Neural progenitor cell (in vitro differentiated cells): ENCODE measurements at regions not wholly inside any gene's neighbourhood (a gene's known extent, or its start where the extent isn't known, plus 50 kb on each side); places are given as distances from the start of the nearest gene placed in this dataset.

Experiments used
- DNase-seq: peaks from one replicate; pipeline ENCODE4 v3.0.0-alpha.2; 2016; ENCODE audit warnings: low spot score
- H2AFZ ChIP-seq: fragments of 200-600 bp; sonication (generic); replicated peaks from 2 replicates; pipeline ENCODE4 v1.6.1; 2016; ENCODE audit warnings: antibody characterized with exemption
- H3F3A ChIP-seq: fragments of 200-600 bp; sonication (generic); 2 replicates; pipeline ENCODE4 v1.6.1; 2016; ENCODE audit warnings: antibody characterized with exemption, low read depth
- H3K27ac ChIP-seq: fragments of 200-600 bp; sonication (generic); 2 replicates; pipeline ENCODE4 v1.5.1; 2016; ENCODE audit warnings: mild to moderate bottlenecking
- H3K27me3 ChIP-seq: fragments of 200-600 bp; sonication (generic); 2 replicates; pipeline ENCODE4 v1.6.1; 2016; ENCODE audit warnings: mild to moderate bottlenecking, moderate library complexity
- H3K36me3 ChIP-seq: fragments of 200-600 bp; sonication (generic); 2 replicates; pipeline ENCODE4 v1.5.1; 2016
- H3K4me1 ChIP-seq: fragments of 200-600 bp; sonication (generic); 2 replicates; pipeline ENCODE4 v1.6.1; 2016; ENCODE audit warnings: mixed run types
- H3K4me2 ChIP-seq: fragments of 200-600 bp; sonication (generic); 2 replicates; pipeline ENCODE4 v1.6.1; 2016
- H3K4me3 ChIP-seq: fragments of 200-600 bp; sonication (generic); 2 replicates; pipeline ENCODE4 v1.5.1; 2016
- H3K79me2 ChIP-seq: fragments of 200-600 bp; sonication (generic); 2 replicates; pipeline ENCODE4 v1.6.1; 2016; ENCODE audit warnings: low read depth
- H3K9ac ChIP-seq: fragments of 200-600 bp; sonication (generic); 2 replicates; pipeline ENCODE4 v1.6.1; 2016
- H3K9me3 ChIP-seq: fragments of 200-600 bp; sonication (generic); 2 replicates; pipeline ENCODE4 v1.5.1; 2016; ENCODE audit warnings: low read depth
- H4K20me1 ChIP-seq: fragments of 200-600 bp; sonication (generic); 2 replicates; pipeline ENCODE4 v1.6.1; 2016; ENCODE audit warnings: low read depth
- H3K27ac Mint-ChIP-seq: 3 replicates; pipeline ENCODE4 v1.8.0; 2021; ENCODE audit warnings: mixed read lengths
- H3K27me3 Mint-ChIP-seq: 2 replicates; pipeline ENCODE4 v1.8.0; 2022; ENCODE audit warnings: low read depth, mild to moderate bottlenecking, inconsistent platforms, moderate library complexity, mixed read lengths; ENCODE audit not compliant: insufficient read depth
- H3K36me3 Mint-ChIP-seq: 3 replicates; pipeline ENCODE4 v1.8.0; 2021; ENCODE audit warnings: mixed read lengths
- H3K4me1 Mint-ChIP-seq: 3 replicates; pipeline ENCODE4 v1.8.0; 2021; ENCODE audit warnings: mixed read lengths
- H3K4me3 Mint-ChIP-seq: 3 replicates; pipeline ENCODE4 v1.8.0; 2021; ENCODE audit warnings: mild to moderate bottlenecking, moderate library complexity, mixed read lengths
- H3K9me3 Mint-ChIP-seq: 3 replicates; pipeline ENCODE4 v1.8.0; 2020; ENCODE audit warnings: mixed read lengths
- EZH2 ChIP-seq: fragments of 200-600 bp; sonication (generic); IDR thresholded peaks from 2 replicates; pipeline ENCODE4 v1.6.1; 2017; ENCODE audit warnings: antibody characterized with exemption, mild to moderate bottlenecking, moderate library complexity
- EZH2phosphoT487 ChIP-seq: fragments of 200-600 bp; sonication (generic); IDR thresholded peaks from 2 replicates; pipeline ENCODE4 v1.6.1; 2017; ENCODE audit warnings: antibody characterized with exemption
- TF ChIP-seq, protein P1 (sequence below): fragments of 200-600 bp; sonication (generic); IDR thresholded peaks from 2 replicates; pipeline ENCODE4 v1.5.1; 2017; ENCODE audit warnings: antibody characterized with exemption, mild to moderate bottlenecking

DNA sequence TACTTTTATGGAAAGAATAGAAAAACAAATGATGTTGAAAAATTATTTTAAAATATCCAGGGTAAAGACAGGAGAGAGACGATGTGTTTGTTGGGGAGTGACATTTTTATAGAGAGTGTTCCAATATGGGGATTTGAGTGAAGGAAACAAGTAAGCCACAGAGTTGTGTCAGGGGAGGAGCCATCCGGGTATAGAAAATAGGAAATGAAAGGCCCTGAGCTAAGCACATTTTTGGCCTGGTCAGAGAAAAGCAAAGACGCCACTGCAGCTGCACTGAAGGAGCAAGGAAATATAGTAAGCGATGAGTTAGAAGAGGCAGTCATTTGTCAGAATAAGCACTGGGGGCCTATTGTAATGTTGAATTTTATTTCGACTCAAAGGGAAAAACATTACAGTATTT is 107.3 kb upstream of the ADGRL4 start:
- DNase-seq: no peak
- no peaks in the 10 kb centered on the region for H3K4me1 Mint-ChIP-seq
- no peak overlapping the region for H3K4me3 Mint-ChIP-seq
- H3K9me3 ChIP-seq: no peaks in the 10 kb centered on the region
- no peaks in the 10 kb centered on the region for H3K36me3 Mint-ChIP-seq
- no peaks in the 10 kb centered on the region for H3K79me2 ChIP-seq
- no peaks in the 10 kb centered on the region for H3F3A ChIP-seq
- no peak overlapping the region for H2AFZ ChIP-seq
- H3K4me3 ChIP-seq: no peak overlapping the region
- no peak overlapping the region for H3K27ac Mint-ChIP-seq
- H3K27ac ChIP-seq: no peak overlapping the region
- no peaks in the 10 kb centered on the region for H3K9me3 Mint-ChIP-seq
- no peaks in the 10 kb centered on the region for H3K4me1 ChIP-seq
- H3K36me3 ChIP-seq: no peaks in the 10 kb centered on the region
- H3K27me3 Mint-ChIP-seq: no peaks in the 10 kb centered on the region
- H3K9ac ChIP-seq: no peak overlapping the region
- H3K27me3 ChIP-seq: no peaks in the 10 kb centered on the region
- no peak overlapping the region for H3K4me2 ChIP-seq
- H4K20me1 ChIP-seq: no peaks in the 10 kb centered on the region
- TF ChIP-seq, protein P1, sequence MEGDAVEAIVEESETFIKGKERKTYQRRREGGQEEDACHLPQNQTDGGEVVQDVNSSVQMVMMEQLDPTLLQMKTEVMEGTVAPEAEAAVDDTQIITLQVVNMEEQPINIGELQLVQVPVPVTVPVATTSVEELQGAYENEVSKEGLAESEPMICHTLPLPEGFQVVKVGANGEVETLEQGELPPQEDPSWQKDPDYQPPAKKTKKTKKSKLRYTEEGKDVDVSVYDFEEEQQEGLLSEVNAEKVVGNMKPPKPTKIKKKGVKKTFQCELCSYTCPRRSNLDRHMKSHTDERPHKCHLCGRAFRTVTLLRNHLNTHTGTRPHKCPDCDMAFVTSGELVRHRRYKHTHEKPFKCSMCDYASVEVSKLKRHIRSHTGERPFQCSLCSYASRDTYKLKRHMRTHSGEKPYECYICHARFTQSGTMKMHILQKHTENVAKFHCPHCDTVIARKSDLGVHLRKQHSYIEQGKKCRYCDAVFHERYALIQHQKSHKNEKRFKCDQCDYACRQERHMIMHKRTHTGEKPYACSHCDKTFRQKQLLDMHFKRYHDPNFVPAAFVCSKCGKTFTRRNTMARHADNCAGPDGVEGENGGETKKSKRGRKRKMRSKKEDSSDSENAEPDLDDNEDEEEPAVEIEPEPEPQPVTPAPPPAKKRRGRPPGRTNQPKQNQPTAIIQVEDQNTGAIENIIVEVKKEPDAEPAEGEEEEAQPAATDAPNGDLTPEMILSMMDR: no peak
- no peak for TF ChIP-seq EZH2phosphoT487
- no peak for TF ChIP-seq EZH2

DNA sequence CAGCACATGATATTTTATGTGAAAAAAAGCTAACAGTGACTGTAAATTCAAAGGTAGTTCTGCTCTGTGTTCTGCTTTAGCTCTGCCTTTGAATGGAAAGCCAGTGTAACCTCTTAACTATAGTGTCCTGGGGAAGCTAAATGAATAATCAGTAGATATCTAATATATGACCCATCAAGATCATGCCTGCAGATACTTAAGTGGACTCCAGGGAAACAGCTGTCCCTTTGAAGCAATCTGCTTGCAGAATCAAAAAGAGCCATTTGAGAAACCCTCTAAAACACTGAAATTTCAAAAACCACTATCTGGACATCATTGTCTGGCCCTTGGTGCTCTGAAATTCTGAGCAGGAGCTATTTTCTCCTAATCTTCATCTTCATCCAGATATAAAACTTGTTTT is 104.2 kb upstream of the ADGRL4 start:
- H3K9me3 Mint-ChIP-seq: no peaks in the 10 kb centered on the region
- Histone ChIP-seq H3F3A (no peaks in the 10 kb centered on the region), H3K4me3 (no peak overlapping the region), H3K36me3 (no peaks in the 10 kb centered on the region), H3K9me3 (no peaks in the 10 kb centered on the region), H3K79me2 (no peaks in the 10 kb centered on the region), H3K4me1 (no peaks in the 10 kb centered on the region), H3K27me3 (no peaks in the 10 kb centered on the region), H2AFZ (no peak overlapping the region), H3K9ac (no peak overlapping the region), H4K20me1 (no peaks in the 10 kb centered on the region), H3K4me2 (no peak overlapping the region), H3K27ac (no peak overlapping the region)
- H3K27ac Mint-ChIP-seq: no peak overlapping the region
- H3K4me3 Mint-ChIP-seq: no peak overlapping the region
- no peaks in the 10 kb centered on the region for H3K36me3 Mint-ChIP-seq
- no peak for DNase-seq
- no peaks in the 10 kb centered on the region for H3K4me1 Mint-ChIP-seq
- TF ChIP-seq, protein P1: no peak
- no peak for TF ChIP-seq EZH2
- no peak for TF ChIP-seq EZH2phosphoT487
- no peaks in the 10 kb centered on the region for H3K27me3 Mint-ChIP-seq

DNA sequence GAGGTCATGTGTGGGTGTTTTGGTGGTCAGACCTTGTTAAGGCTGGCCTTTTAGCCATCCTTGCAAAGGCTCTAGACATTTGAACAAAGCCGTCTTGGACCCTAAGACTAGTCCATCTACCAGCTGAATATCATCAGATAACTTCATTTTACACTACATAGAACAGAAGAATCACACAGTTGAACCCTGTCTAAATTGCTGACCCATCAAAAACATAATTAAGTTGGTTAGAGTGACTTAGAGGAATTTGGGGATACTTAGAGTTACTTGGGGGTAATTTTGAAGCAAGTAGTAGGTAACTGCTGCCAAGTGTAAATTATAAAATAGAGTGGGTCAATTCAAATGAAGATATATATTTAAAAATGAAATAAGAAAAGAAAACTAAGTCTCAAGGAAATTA is 102.9 kb upstream of the ADGRL4 start:
- H3K27ac ChIP-seq: no peak overlapping the region
- no peaks in the 10 kb centered on the region for H3K79me2 ChIP-seq
- H4K20me1 ChIP-seq: no peaks in the 10 kb centered on the region
- H3K9ac ChIP-seq: no peak overlapping the region
- H3K27ac Mint-ChIP-seq: no peak overlapping the region
- H3K36me3 Mint-ChIP-seq: no peaks in the 10 kb centered on the region
- H3K27me3 Mint-ChIP-seq: no peaks in the 10 kb centered on the region
- H3K36me3 ChIP-seq: no peaks in the 10 kb centered on the region
- no peak overlapping the region for H3K4me3 ChIP-seq
- no peak overlapping the region for H3K4me3 Mint-ChIP-seq
- H3K4me2 ChIP-seq: no peak overlapping the region
- DNase-seq: no peak
- H3K4me1 ChIP-seq: no peaks in the 10 kb centered on the region
- no peaks in the 10 kb centered on the region for H3K9me3 ChIP-seq
- no peaks in the 10 kb centered on the region for H3K4me1 Mint-ChIP-seq
- H3K27me3 ChIP-seq: no peaks in the 10 kb centered on the region
- H3F3A ChIP-seq: no peaks in the 10 kb centered on the region
- no peaks in the 10 kb centered on the region for H3K9me3 Mint-ChIP-seq
- TF ChIP-seq EZH2 (no peak), EZH2phosphoT487 (no peak)
- TF ChIP-seq, protein P1: no peak
- H2AFZ ChIP-seq: no peak overlapping the region

DNA sequence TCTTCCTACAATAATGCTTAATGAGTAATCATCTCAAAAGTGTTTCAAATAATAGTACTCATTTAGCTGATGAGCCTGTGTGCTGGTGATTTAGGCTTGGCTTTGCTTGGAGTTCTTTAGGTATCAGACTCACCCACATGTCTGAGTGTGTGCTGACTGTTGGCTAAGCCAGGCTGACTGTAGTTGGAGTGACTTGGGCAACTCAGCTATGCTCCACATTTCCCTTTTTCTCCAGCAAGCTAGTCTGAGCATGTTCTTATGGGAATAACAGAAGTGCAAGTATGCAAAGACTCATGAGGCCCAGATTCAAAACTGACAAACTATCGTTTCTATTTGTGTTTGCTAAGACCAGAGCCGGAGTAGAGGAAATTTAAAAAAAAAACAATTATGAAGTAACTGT is 99.0 kb upstream of the ADGRL4 start:
- Histone ChIP-seq H3K36me3 (no peaks in the 10 kb centered on the region), H2AFZ (peak overlapping the region; percentile 38), H3K27ac (no peak overlapping the region), H4K20me1 (no peaks in the 10 kb centered on the region), H3K4me2 (no peak overlapping the region), H3F3A (no peaks in the 10 kb centered on the region), H3K4me3 (no peak overlapping the region), H3K27me3 (no peaks in the 10 kb centered on the region), H3K9me3 (no peaks in the 10 kb centered on the region), H3K9ac (no peak overlapping the region), H3K4me1 (no peaks in the 10 kb centered on the region), H3K79me2 (no peaks in the 10 kb centered on the region)
- Mint-ChIP-seq H3K9me3 (no peaks in the 10 kb centered on the region), H3K4me3 (no peak overlapping the region), H3K36me3 (no peaks in the 10 kb centered on the region), H3K27me3 (peaks cover 2% of the 10 kb centered on the region), H3K27ac (no peak overlapping the region), H3K4me1 (no peaks in the 10 kb centered on the region)
- TF ChIP-seq EZH2phosphoT487 (no peak), EZH2 (no peak)
- TF ChIP-seq, protein P1: no peak
- DNase-seq: no peak
